ENCODE measurements at regions not wholly inside any gene's neighbourhood (a gene's known extent, or its start where the extent isn't known, plus 50 kb on each side); places are given as distances from the start of the nearest gene placed in this dataset.
"Not testable (repeated sequence)": the region's sequence is repeated elsewhere in the genome, so short reads cannot be mapped to it uniquely, and the experiment has no call there.

GRCh38 chr16:65574326-65574966 lies 452.6 kb upstream of the CDH11 start:
- peaks cover 2% of the 10 kb centered on the region for H3K27me3 Mint-ChIP-seq (ENCODE audit: low read depth)
- H3K4me3 Mint-ChIP-seq, result no peak overlapping the region
- H3K36me3 Mint-ChIP-seq, result peaks cover 2% of the 10 kb centered on the region
- no peak for TF ChIP-seq CTCF (IDR thresholded peaks at IDR 0.05; ENCODE audit: unreplicated experiment)
- H3K9me3 Mint-ChIP-seq, result peaks cover 13% of the 10 kb centered on the region
- DNase-seq (ENCODE audit: low spot score in 2 of 2, unreplicated experiment in 2 of 2), result no peak
- peaks cover 4% of the 10 kb centered on the region for H3K4me1 Mint-ChIP-seq
- no peak overlapping the region for H3K27ac Mint-ChIP-seq

GRCh38 chr16:65572156-65572555 lies 450.3 kb upstream of the CDH11 start:
- Mint-ChIP-seq H3K27me3 (ENCODE audit: low read depth) (peaks cover 2% of the 10 kb centered on the region), H3K4me3 (no peak overlapping the region), H3K27ac (no peak overlapping the region), H3K36me3 (peaks cover 2% of the 10 kb centered on the region), H3K9me3 (peaks cover 14% of the 10 kb centered on the region), H3K4me1 (no peaks in the 10 kb centered on the region)
- TF ChIP-seq CTCF (IDR thresholded peaks at IDR 0.05; ENCODE audit: unreplicated experiment), result no peak
- DNase-seq (ENCODE audit: low spot score in 2 of 2, unreplicated experiment in 2 of 2), result no peak

GRCh38 chr16:65570261-65570660 lies 448.4 kb upstream of the CDH11 start:
- Mint-ChIP-seq H3K36me3 (peaks cover 2% of the 10 kb centered on the region), H3K4me1 (no peaks in the 10 kb centered on the region), H3K27ac (no peak overlapping the region), H3K27me3 (ENCODE audit: low read depth) (no peaks in the 10 kb centered on the region), H3K9me3 (peaks cover 14% of the 10 kb centered on the region), H3K4me3 (no peak overlapping the region)
- DNase-seq (ENCODE audit: low spot score in 2 of 2, unreplicated experiment in 2 of 2), result no peak
- TF ChIP-seq CTCF (IDR thresholded peaks at IDR 0.05; ENCODE audit: unreplicated experiment), result no peak

GRCh38 chr16:65559846-65560245 lies 438.0 kb upstream of the CDH11 start:
- no peak overlapping the region for H3K27ac Mint-ChIP-seq
- H3K9me3 Mint-ChIP-seq, result peaks cover 31% of the 10 kb centered on the region
- no peak for DNase-seq (ENCODE audit: low spot score in 2 of 2, unreplicated experiment in 2 of 2)
- no peaks in the 10 kb centered on the region for H3K4me1 Mint-ChIP-seq
- peaks cover 10% of the 10 kb centered on the region for H3K36me3 Mint-ChIP-seq
- TF ChIP-seq CTCF (IDR thresholded peaks at IDR 0.05; ENCODE audit: unreplicated experiment), result no peak
- H3K27me3 Mint-ChIP-seq (ENCODE audit: low read depth), result no peaks in the 10 kb centered on the region
- no peak overlapping the region for H3K4me3 Mint-ChIP-seq

GRCh38 chr16:65549689-65550088 lies 427.8 kb upstream of the CDH11 start:
- H3K4me3 Mint-ChIP-seq; DNase-seq (ENCODE audit: low spot score in 2 of 2, unreplicated experiment in 2 of 2); H3K27me3 Mint-ChIP-seq (ENCODE audit: low read depth); H3K36me3 Mint-ChIP-seq: not testable (repeated sequence)
- Mint-ChIP-seq H3K9me3 (peaks cover 16% of the 10 kb centered on the region), H3K4me1 (peaks cover 45% of the 10 kb centered on the region), H3K27ac (peak overlapping the region; percentile 91)

- Mint-ChIP-seq H3K9me3 (peaks cover 13% of the 10 kb centered on the region), H3K36me3 (peaks cover 4% of the 10 kb centered on the region), H3K27me3 (ENCODE audit: low read depth) (no peaks in the 10 kb centered on the region), H3K27ac (peak overlapping the region; percentile 91), H3K4me1 (peaks cover 45% of the 10 kb centered on the region), H3K4me3 (no peak overlapping the region)
- no peak for DNase-seq (ENCODE audit: low spot score in 2 of 2, unreplicated experiment in 2 of 2)
- TF ChIP-seq CTCF (IDR thresholded peaks at IDR 0.05; ENCODE audit: unreplicated experiment), result no peak
These were observed 426.6 kb upstream of the CDH11 start for GRCh38 chr16:65548470-65548869.

All from mesothelial cell of epicardium (in vitro differentiated cells).